ENCODE measurements at regions not wholly inside any gene's neighbourhood (a gene's known extent, or its start where the extent isn't known, plus 50 kb on each side); places are given as distances from the start of the nearest gene placed in this dataset.

- no peak for DNase-seq (ENCODE audit: low read depth)
- no peak overlapping the region for H3K4me3 ChIP-seq (ENCODE audit: low read depth, low read length)
- no peak for TF ChIP-seq CTCF (IDR thresholded peaks at IDR 0.05; ENCODE audit: control insufficient read depth, extremely low read depth, insufficient read depth)
Observed at GRCh38 chr1:115491298-115492018, 150.3 kb upstream of the VANGL1 start.

GRCh38 chr1:115479055-115479482 is 141.0 kb upstream of the NGF start:
- peak; percentile 41 for DNase-seq (ENCODE audit: low read depth)
- no peak for TF ChIP-seq CTCF (IDR thresholded peaks at IDR 0.05; ENCODE audit: control insufficient read depth, extremely low read depth, insufficient read depth)
- no peak overlapping the region for H3K4me3 ChIP-seq (ENCODE audit: low read depth, low read length)

GRCh38 chr1:115477071-115477470 is 139.0 kb upstream of the NGF start:
- DNase-seq (ENCODE audit: low read depth) = no peak
- no peak for TF ChIP-seq CTCF (IDR thresholded peaks at IDR 0.05; ENCODE audit: control insufficient read depth, extremely low read depth, insufficient read depth)
- no peak overlapping the region for H3K4me3 ChIP-seq (ENCODE audit: low read depth, low read length)

- no peak for DNase-seq (ENCODE audit: low read depth)
- TF ChIP-seq CTCF (IDR thresholded peaks at IDR 0.05; ENCODE audit: control insufficient read depth, extremely low read depth, insufficient read depth) = peak; percentile 27; the same call in 1 of the 2 replicates
- H3K4me3 ChIP-seq (ENCODE audit: low read depth, low read length) = no peak overlapping the region
Observed at GRCh38 chr1:115476616-115477015, 138.6 kb upstream of the NGF start.

- no peak for DNase-seq (ENCODE audit: low read depth)
- no peak for TF ChIP-seq CTCF (IDR thresholded peaks at IDR 0.05; ENCODE audit: control insufficient read depth, extremely low read depth, insufficient read depth)
- H3K4me3 ChIP-seq (ENCODE audit: low read depth, low read length) = no peak overlapping the region
Observed at GRCh38 chr1:115475901-115476300, 137.9 kb upstream of the NGF start.

GRCh38 chr1:115475252-115475651 is 137.2 kb upstream of the NGF start:
- no peak for TF ChIP-seq CTCF (IDR thresholded peaks at IDR 0.05; ENCODE audit: control insufficient read depth, extremely low read depth, insufficient read depth)
- H3K4me3 ChIP-seq (ENCODE audit: low read depth, low read length) = no peak overlapping the region
- no peak for DNase-seq (ENCODE audit: low read depth)
